ENCODE measurements at regions not wholly inside any gene's neighbourhood (a gene's known extent, or its start where the extent isn't known, plus 50 kb on each side); places are given as distances from the start of the nearest gene placed in this dataset.

DNA sequence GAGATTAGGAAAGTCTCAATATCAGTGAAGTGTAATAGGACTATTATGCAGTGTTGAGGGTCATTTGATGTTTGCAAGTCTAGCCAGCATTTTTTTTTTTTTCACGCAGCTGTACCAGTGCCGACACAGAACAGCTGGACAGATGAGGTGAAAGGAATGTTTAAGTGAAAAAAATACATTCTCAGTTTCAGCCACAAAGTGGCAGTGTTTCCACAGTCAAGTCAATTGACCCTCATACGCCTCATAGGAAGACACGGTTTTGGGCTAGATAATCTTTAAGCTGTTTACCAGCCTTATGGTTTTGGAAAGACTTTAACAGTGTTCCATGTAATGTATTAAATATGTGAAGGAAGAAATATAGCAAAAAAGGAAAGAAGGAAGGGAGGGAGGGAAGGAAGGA is 349.9 kb upstream of the ANO3 start:
- Histone ChIP-seq H3K4me1 (no peaks in the 10 kb centered on the region), H3K4me3 (no peak overlapping the region), H3K27ac (no peak overlapping the region), H3K9me3 (no peaks in the 10 kb centered on the region), H3K27me3 (no peaks in the 10 kb centered on the region), H3K36me3 (no peaks in the 10 kb centered on the region)
- TF ChIP-seq, protein P1, sequence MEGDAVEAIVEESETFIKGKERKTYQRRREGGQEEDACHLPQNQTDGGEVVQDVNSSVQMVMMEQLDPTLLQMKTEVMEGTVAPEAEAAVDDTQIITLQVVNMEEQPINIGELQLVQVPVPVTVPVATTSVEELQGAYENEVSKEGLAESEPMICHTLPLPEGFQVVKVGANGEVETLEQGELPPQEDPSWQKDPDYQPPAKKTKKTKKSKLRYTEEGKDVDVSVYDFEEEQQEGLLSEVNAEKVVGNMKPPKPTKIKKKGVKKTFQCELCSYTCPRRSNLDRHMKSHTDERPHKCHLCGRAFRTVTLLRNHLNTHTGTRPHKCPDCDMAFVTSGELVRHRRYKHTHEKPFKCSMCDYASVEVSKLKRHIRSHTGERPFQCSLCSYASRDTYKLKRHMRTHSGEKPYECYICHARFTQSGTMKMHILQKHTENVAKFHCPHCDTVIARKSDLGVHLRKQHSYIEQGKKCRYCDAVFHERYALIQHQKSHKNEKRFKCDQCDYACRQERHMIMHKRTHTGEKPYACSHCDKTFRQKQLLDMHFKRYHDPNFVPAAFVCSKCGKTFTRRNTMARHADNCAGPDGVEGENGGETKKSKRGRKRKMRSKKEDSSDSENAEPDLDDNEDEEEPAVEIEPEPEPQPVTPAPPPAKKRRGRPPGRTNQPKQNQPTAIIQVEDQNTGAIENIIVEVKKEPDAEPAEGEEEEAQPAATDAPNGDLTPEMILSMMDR (IDR thresholded peaks at IDR 0.05) = peak; percentile 47 to 62 (median 56)
- no peak for TF ChIP-seq POLR2A (IDR thresholded peaks at IDR 0.05)
- DNase-seq = no peak
- intact Hi-C loops (cut with DNase I; ENCODE audit: low total_unique reads) = no loop called here

- Histone ChIP-seq H3K4me3 (no peak overlapping the region), H3K9me3 (no peaks in the 10 kb centered on the region), H3K27me3 (no peaks in the 10 kb centered on the region), H3K27ac (no peak overlapping the region), H3K36me3 (no peaks in the 10 kb centered on the region), H3K4me1 (no peaks in the 10 kb centered on the region)
- DNase-seq = no peak
- intact Hi-C loops (cut with DNase I; ENCODE audit: low total_unique reads) = no loop called here
- TF ChIP-seq POLR2A (IDR thresholded peaks at IDR 0.05) = no peak
- TF ChIP-seq, protein P1 (IDR thresholded peaks at IDR 0.05) = no peak
Observed at GRCh38 chr11:25983280-25983679, 348.6 kb upstream of the ANO3 start.

DNA sequence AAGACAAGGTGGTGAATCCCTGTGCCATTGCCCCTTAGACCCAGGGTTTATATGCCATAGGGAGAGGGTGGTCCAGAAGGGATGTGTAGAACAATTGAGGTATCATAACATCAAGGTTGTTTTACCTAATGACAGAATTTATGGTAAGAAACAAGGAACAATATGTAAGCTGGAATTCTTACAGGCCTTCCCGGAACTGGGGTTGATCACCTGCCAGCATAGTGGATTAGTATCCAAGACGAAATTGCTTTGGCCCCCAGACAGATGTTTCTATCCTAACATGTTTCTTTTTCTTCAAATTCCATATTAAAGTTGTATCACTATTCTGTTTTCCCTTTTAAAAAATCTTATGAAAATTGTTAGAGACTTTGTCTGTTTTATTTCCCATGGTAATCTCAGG is 343.8 kb upstream of the ANO3 start:
- TF ChIP-seq, protein P1 (IDR thresholded peaks at IDR 0.05) = no peak
- TF ChIP-seq POLR2A (IDR thresholded peaks at IDR 0.05) = no peak
- no peak overlapping the region for H3K4me3 ChIP-seq
- no peaks in the 10 kb centered on the region for H3K9me3 ChIP-seq
- intact Hi-C loops (cut with DNase I; ENCODE audit: low total_unique reads) = no loop called here
- H3K4me1 ChIP-seq = no peaks in the 10 kb centered on the region
- H3K27ac ChIP-seq = no peak overlapping the region
- H3K27me3 ChIP-seq = no peaks in the 10 kb centered on the region
- DNase-seq = no peak
- H3K36me3 ChIP-seq = no peaks in the 10 kb centered on the region

- H3K36me3 ChIP-seq = no peaks in the 10 kb centered on the region
- H3K4me3 ChIP-seq = no peak overlapping the region
- TF ChIP-seq, protein P1 (IDR thresholded peaks at IDR 0.05) = no peak
- no peak for TF ChIP-seq POLR2A (IDR thresholded peaks at IDR 0.05)
- no peaks in the 10 kb centered on the region for H3K9me3 ChIP-seq
- no peak for DNase-seq
- intact Hi-C loops (cut with DNase I; ENCODE audit: low total_unique reads) = no loop called here
- no peaks in the 10 kb centered on the region for H3K4me1 ChIP-seq
- H3K27ac ChIP-seq = no peak overlapping the region
- no peaks in the 10 kb centered on the region for H3K27me3 ChIP-seq
Observed at GRCh38 chr11:25990406-25990805, 341.5 kb upstream of the ANO3 start.

- H3K36me3 ChIP-seq = no peaks in the 10 kb centered on the region
- no peaks in the 10 kb centered on the region for H3K9me3 ChIP-seq
- H3K4me1 ChIP-seq = no peaks in the 10 kb centered on the region
- no peak overlapping the region for H3K27ac ChIP-seq
- TF ChIP-seq, protein P1 (IDR thresholded peaks at IDR 0.05) = no peak
- TF ChIP-seq POLR2A (IDR thresholded peaks at IDR 0.05) = no peak
- H3K27me3 ChIP-seq = no peaks in the 10 kb centered on the region
- no peak overlapping the region for H3K4me3 ChIP-seq
- no peak for DNase-seq
- intact Hi-C loops (cut with DNase I; ENCODE audit: low total_unique reads) = no loop called here
Observed at GRCh38 chr11:25991476-25991875, 340.5 kb upstream of the ANO3 start.
